ENCODE measurements at regions not wholly inside any gene's neighbourhood (a gene's known extent, or its start where the extent isn't known, plus 50 kb on each side); places are given as distances from the start of the nearest gene placed in this dataset.
"Not testable (repeated sequence)": the region's sequence is repeated elsewhere in the genome, so short reads cannot be mapped to it uniquely, and the experiment has no call there.

DNA sequence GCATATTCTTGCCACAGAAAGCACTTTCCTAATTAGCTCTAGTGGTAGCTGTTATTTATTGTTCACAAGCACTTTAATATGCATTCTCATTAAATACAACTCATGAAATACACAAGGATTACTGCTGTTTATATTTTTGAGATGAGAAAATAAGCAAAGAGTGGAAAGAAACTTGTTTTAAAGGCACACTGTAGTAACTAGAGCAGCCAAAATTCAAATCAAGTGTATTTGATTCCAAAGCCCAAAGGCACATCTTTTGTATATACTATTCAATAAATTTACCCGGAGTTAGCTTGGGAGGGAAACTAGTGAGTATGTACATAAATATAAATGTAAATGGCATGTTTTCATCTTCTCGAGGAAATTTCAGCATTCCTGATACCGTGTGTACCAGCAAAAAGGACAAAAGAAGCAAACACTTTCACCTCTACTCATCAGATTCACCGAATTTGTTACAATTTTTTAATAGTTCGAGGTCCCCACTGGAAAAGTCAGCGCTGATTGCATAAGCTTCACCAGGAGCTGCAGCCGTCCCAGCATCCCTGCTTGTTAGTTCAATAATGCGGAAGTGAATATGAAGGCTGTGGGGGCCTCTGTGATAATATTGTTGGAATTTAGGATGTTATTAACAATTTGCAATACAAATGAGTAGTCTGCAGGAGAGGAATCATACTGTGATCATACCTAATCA, 371.6 kb upstream of the MON1B start:
- DNase-seq, result no peak

GRCh38 chr16:76824221-76824620, 366.8 kb upstream of the MON1B start:
- DNase-seq, result no peak

DNA sequence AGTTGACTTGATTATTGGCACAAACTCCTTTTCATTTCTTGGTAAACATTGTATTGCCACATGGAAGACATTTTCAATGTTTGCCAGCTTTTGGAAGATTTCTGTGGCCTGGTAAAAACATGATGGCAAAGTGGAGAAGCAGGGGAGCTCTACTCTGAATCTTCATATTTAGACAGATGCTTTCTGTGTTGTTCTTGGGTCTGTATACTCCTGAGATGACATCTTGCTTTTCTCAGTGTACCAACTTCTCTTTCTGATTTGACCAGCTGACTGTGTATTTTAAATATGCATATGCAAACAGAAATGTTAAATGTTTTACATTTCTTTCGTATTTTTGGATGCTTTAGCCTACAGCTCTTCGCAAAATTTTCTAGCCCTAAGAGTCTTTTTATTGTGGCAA, 366.2 kb upstream of the MON1B start:
- DNase-seq, result no peak

- DNase-seq, result no peak
These were observed 355.7 kb upstream of the MON1B start for GRCh38 chr16:76835339-76835738.

DNA sequence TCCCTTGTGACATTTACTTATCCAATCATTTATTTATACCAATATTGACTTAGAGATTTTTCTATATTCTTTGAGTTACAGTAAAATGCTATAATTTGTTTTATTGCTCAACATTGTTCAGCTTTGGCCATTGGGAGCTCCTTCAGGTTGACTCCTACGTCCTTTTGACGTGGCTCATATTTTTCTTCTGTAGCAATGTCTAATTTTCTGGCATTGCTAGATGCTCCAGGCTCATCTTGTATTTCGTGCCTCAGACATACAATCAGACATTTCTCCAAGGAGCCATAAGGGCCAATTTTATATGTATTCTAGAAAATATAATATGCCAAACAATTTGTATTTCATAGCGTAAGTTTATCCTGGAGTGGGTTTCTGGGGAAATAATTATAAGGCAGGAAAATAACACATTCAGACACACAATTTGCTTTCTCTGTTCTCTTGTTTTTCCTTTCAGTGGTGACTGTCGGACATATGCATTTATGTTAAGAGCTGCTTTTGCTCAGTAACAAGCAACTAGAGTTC, 355.1 kb upstream of the MON1B start:
- DNase-seq, result no peak

GRCh38 chr16:76837872-76838271, 353.1 kb upstream of the MON1B start:
- peak; percentile 22 for DNase-seq

DNA sequence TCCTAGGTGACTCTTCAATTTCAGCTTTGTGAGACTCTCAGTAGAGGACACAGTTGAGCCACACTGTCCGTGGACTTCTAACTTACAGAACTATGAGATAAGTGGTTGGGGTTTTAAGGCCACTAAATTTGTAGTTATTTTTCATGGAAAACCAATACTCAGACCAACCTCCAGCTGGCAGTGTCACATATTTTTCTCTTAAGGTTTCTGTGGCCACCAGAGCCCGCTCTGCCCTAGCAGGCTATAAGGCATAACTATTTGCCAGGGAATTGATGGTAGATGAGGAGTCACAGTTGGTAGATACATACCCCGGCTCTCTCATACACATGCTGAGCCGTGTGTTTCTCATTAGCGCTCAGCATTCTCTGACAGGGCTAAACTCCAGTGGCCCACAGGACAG, 336.8 kb upstream of the MON1B start:
- peak; percentile 1 for DNase-seq

DNA sequence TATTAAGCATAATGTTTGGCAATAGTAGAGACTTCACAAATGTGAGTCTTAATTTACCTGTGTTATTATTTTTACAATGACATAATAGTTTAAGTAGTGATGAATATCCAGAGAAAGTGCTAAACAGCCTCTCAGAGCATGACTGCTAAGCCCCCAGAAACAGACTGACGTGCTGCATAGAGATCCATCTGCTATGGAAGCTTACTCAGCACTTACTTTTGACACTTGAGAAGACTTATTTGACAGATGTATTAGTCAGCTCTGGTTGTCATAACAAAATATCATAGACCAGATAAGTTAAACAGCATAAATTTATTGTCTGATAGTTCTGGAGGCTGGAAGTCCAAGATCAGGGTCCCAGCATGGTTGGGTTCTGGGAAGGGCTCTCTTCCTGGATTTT, 334.9 kb upstream of the MON1B start:
- no peak for DNase-seq

GRCh38 chr16:76857402-76857801, 333.6 kb upstream of the MON1B start:
- DNase-seq, result no peak

DNA sequence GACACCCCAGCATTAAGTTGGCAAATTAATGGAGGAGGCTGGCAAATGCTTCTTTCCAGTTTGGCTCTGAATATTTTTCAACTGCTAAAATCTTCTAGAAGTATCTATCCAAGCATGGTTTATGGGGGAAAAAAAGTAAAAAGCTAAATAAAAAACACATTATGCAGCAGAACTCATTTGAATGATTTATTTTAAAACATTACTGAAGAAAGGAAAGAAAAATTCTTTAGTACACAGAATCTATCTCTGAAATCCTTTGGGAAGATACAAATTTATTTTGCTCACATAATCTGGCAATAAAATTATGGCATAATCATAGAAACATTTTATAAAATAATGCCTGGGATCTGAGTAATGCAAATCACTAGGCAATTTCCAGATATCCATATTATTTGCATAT, 328.1 kb upstream of the MON1B start:
- DNase-seq, result no peak

DNA sequence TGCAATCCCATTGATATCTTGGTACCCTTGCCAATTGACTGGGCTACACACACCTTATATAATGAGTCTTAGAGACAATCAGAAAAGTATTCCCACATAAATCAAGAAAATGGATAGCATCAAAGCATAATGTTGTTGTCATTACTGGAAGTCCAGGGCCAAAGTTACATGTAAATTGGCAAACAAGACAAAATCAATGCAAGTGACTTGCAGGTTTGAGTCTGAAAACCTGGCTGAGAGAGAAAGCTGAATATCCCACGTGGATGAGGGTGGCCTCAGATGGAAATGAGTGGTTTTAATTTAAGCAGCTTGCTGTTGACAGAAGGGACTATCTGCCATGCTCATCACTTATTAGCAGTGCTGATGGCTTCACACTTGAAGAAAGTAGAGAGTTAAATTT, 324.0 kb upstream of the MON1B start:
- DNase-seq, result no peak

DNA sequence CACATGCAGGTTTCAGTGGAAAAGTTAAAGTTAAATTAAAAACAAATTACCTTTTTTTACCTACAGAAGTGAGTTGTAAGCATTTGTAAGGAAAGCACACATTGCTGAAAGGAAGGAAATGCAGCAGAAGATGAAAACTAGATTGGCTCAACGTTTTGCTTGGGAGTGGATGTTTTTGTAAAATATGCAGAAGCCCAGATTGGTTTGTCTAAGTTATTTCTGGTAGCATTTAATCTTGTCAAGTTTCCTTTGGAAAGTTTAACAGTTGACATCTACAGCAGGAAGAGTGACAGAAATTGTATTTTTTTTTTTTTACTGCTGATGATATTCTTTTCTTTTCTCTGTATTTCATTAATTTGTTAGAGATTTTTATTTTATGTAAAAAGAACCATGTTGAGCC, 315.1 kb upstream of the MON1B start:
- no peak for DNase-seq

DNA sequence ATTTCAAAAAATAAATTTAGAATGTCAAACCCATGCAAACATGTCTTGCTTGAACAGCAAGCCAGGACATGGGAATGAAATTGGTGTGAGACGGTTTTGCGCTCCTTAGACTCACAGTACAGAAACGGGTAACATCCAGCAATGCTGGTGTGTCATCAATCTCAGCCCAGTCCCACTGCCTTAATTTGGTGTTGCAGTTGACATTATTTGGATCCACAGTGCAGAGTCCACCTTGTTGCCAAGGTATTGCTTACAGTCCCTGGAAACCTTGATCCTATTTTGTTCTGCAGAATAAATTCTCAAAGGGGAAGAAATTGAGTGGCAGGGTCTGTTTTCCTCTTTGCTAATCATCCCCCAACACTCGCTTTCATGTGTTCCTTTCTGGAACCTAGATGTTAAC, 311.6 kb upstream of the MON1B start:
- no peak for DNase-seq

DNA sequence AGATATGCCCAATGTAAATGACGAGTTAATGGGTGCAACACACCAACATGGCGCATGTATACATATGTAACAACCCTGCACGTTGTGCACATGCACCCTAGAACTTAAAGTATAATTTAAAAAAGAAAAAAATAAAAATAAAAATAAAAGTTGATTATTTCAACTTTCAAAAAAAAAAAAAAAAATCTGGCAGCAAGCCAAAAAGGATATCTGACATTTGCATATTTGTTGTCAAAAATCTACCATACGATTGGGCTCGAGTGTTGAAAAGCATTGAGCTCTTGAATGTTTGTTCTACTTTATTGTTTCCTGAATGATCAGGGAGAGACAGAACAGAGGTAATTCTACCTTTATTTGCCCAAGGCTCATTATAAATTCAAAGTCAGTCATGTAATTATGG, 310.5 kb upstream of the MON1B start:
- not testable (repeated sequence) for DNase-seq

DNA sequence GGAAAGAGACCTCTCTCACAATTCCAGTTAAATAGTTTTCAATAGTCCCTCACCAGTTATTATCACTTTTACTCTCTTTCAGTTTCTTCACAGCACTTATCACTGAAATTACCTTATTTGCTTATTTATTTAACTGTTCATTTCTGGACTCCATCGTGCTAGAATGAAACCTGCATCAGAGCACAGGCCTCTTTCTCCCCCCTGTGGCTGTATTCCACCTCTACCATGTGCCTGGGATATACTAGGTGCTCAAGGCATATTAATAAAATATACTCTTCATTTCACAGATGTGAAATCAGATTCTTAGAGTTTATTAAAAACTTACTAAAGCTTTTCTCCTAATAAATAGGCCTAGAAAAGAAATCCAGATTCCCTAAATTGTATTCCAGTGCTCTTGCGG, 308.9 kb upstream of the MON1B start:
- no peak for DNase-seq

DNA sequence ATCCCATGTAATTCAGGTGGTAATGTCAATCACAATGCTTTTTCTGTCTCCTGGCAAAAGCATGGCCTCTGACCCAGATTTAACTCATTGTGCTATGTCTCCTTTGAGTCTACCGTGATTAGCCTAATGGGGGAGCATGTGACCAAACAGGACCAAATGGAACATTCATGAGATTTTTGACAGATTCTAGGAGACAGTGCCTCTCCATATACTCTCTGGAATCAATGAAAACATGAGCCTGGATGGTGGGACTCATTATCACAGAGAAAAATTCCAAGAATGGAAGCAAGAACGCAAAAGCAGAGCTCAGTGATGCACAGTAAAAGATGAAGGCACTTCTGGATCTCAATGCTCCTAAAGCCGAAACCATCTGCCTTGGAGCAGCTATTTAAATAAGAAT, 307.9 kb upstream of the MON1B start:
- DNase-seq, result no peak

GRCh38 chr16:76885776-76886537, 305.0 kb upstream of the MON1B start:
- no peak for DNase-seq

DNA sequence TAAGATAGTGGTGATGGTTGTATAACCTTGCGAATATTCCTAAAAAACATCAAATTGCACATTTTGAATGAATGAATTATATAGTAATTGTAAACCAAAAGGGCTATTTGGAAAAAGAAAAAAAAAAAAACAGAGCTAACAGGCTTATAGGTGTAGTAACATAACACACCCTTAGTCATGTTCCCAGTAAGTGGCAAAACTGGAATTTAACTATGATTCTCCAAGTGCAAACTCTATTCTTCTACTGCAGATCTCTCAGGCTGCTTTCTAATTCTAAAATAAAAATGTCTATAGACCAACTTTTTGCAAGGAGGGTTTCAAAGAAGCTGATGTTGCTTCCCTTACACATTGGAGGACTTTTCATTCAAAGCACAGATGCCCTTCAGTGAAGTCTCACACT, 293.2 kb upstream of the MON1B start:
- no peak for DNase-seq

DNA sequence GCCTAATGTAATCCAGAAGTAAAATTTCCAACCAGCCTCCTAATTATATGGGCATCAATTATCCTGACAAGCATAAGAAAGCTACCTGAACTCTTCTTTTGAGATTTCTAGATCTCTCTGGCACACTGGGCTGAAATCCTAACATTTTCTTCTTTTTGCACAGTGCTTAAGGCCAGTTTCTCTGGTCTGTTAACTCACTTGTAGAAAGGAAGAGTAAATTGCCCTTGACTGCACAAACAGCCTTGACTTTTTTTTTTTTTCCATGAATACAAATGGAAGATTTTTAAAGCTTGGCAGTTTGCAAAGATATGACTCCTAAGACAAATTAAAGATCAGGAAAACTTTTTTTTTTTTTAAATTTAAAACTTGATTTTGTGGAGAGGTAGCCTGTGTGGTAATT, 291.2 kb upstream of the MON1B start:
- no peak for DNase-seq

- no peak for DNase-seq
These were observed 290.4 kb upstream of the MON1B start for GRCh38 chr16:76900285-76901263.

GRCh38 chr16:76906552-76906951, 284.4 kb upstream of the MON1B start:
- no peak for DNase-seq

GRCh38 chr16:76910931-76911330, 280.1 kb upstream of the MON1B start:
- DNase-seq, result no peak

DNA sequence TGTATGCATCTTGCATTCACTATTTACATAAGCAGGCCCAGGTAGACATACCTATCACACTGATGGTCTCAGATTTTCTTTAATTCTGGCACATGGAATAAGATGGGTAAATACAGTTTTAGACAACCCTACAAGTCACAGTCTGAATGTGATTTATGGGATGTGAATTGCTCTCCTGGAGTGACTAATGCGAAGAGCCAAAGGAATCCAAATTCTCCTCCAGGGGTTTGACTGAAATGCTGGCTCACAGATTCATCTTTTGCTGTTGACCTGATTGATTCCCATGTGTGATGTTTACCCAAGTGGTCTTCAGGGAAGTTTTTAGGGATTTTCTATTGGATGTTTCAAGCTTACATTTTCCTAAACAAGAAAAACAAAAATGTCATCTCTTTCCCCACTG, 277.9 kb upstream of the MON1B start:
- peak; percentile 13 for DNase-seq

All from NCI-H69 (cell line).